ENCODE measurements at regions not wholly inside any gene's neighbourhood (a gene's known extent, or its start where the extent isn't known, plus 50 kb on each side); places are given as distances from the start of the nearest gene placed in this dataset.

DNA sequence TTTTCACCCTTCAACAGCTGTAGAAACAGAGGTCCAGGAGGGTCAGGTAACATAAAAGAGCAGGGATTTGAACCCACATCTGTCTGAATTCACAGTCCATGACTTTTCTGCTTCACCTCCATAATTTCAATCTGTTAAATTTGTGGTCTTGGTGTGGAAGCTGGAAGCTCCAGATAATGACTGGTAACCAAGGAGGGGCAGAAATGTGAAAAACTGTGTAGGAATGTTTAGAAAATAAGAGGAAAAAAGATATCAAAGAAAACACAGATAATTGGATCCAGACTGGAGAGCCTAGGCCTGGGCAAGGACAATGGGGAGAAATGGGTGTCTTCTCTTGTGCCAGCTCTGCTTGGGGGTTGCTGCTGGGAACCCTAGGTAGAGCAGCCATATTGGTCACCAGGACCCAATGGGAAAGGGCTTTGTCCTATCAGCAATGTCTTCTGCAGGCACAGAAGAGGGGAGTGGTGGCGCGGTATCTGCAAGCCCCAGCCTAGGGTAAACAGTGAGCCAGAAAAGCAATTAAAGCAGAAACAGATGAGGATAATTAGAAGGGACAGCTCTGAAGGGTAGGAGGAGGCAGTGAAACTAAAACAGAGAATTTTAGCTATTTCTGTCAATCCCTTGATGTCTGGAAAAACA is 54.3 kb upstream of the CCDC91 start:
- TF ChIP-seq POLR2A (IDR thresholded peaks at IDR 0.05; ENCODE audit: borderline replicate concordance, extremely low read depth, insufficient read depth, insufficient read length) (no peak), CBX3 (IDR thresholded peaks at IDR 0.05; ENCODE audit: low read depth) (no peak), FOSL1 (IDR thresholded peaks at IDR 0.05; ENCODE audit: low read depth) (no peak), ZNF274 (IDR thresholded peaks at IDR 0.05; ENCODE audit: low read depth, low read length) (no peak), SP1 (IDR thresholded peaks at IDR 0.05; ENCODE audit: low read depth) (no peak), RAD21 (IDR thresholded peaks at IDR 0.05; ENCODE audit: low read depth) (no peak), EGR1 (IDR thresholded peaks at IDR 0.05; ENCODE audit: low read depth) (no peak)
- TF ChIP-seq, protein P1, sequence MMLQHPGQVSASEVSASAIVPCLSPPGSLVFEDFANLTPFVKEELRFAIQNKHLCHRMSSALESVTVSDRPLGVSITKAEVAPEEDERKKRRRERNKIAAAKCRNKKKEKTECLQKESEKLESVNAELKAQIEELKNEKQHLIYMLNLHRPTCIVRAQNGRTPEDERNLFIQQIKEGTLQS (IDR thresholded peaks at IDR 0.05): no peak
- TF ChIP-seq, protein P2, sequence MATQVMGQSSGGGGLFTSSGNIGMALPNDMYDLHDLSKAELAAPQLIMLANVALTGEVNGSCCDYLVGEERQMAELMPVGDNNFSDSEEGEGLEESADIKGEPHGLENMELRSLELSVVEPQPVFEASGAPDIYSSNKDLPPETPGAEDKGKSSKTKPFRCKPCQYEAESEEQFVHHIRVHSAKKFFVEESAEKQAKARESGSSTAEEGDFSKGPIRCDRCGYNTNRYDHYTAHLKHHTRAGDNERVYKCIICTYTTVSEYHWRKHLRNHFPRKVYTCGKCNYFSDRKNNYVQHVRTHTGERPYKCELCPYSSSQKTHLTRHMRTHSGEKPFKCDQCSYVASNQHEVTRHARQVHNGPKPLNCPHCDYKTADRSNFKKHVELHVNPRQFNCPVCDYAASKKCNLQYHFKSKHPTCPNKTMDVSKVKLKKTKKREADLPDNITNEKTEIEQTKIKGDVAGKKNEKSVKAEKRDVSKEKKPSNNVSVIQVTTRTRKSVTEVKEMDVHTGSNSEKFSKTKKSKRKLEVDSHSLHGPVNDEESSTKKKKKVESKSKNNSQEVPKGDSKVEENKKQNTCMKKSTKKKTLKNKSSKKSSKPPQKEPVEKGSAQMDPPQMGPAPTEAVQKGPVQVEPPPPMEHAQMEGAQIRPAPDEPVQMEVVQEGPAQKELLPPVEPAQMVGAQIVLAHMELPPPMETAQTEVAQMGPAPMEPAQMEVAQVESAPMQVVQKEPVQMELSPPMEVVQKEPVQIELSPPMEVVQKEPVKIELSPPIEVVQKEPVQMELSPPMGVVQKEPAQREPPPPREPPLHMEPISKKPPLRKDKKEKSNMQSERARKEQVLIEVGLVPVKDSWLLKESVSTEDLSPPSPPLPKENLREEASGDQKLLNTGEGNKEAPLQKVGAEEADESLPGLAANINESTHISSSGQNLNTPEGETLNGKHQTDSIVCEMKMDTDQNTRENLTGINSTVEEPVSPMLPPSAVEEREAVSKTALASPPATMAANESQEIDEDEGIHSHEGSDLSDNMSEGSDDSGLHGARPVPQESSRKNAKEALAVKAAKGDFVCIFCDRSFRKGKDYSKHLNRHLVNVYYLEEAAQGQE (IDR thresholded peaks at IDR 0.05; ENCODE audit: low read depth): no peak
- TF ChIP-seq, protein P3, sequence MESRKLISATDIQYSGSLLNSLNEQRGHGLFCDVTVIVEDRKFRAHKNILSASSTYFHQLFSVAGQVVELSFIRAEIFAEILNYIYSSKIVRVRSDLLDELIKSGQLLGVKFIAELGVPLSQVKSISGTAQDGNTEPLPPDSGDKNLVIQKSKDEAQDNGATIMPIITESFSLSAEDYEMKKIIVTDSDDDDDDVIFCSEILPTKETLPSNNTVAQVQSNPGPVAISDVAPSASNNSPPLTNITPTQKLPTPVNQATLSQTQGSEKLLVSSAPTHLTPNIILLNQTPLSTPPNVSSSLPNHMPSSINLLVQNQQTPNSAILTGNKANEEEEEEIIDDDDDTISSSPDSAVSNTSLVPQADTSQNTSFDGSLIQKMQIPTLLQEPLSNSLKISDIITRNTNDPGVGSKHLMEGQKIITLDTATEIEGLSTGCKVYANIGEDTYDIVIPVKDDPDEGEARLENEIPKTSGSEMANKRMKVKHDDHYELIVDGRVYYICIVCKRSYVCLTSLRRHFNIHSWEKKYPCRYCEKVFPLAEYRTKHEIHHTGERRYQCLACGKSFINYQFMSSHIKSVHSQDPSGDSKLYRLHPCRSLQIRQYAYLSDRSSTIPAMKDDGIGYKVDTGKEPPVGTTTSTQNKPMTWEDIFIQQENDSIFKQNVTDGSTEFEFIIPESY (IDR thresholded peaks at IDR 0.05; ENCODE audit: extremely low read depth, insufficient replicate concordance, low read length): no peak
- TF ChIP-seq, protein P4, sequence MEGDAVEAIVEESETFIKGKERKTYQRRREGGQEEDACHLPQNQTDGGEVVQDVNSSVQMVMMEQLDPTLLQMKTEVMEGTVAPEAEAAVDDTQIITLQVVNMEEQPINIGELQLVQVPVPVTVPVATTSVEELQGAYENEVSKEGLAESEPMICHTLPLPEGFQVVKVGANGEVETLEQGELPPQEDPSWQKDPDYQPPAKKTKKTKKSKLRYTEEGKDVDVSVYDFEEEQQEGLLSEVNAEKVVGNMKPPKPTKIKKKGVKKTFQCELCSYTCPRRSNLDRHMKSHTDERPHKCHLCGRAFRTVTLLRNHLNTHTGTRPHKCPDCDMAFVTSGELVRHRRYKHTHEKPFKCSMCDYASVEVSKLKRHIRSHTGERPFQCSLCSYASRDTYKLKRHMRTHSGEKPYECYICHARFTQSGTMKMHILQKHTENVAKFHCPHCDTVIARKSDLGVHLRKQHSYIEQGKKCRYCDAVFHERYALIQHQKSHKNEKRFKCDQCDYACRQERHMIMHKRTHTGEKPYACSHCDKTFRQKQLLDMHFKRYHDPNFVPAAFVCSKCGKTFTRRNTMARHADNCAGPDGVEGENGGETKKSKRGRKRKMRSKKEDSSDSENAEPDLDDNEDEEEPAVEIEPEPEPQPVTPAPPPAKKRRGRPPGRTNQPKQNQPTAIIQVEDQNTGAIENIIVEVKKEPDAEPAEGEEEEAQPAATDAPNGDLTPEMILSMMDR (IDR thresholded peaks at IDR 0.05 in 2 of 3, conservative IDR thresholded peaks at IDR 0.05 in 1 of 3; ENCODE audit: borderline replicate concordance in 1 of 3, insufficient read depth in 1 of 3, low read depth in 2 of 3, low read length in 2 of 3): no peak
- POLR2A ChIA-PET: no interaction called here
- RAD21 ChIA-PET (ENCODE audit: low non-redundant PET in 1 of 2, low total read pairs in 2 of 2, uncharacterized antibody in 2 of 2, unreplicated experiment in 2 of 2): no interaction called here
- intact Hi-C loops (cut with micrococcal nuclease): no loop called here
- Histone ChIP-seq H3K9ac (ENCODE audit: low read length) (no peak overlapping the region), H3K27ac (ENCODE audit: low read depth, low read length) (no peak overlapping the region), H3K9me3 (ENCODE audit: control insufficient read depth in 1 of 2, insufficient read depth in 1 of 2, low read depth in 1 of 2, low read length in 2 of 2) (no peaks in the 10 kb centered on the region), H3K9me2 (ENCODE audit: insufficient read depth) (no peaks in the 10 kb centered on the region), H3K4me1 (ENCODE audit: control insufficient read depth in 1 of 2, insufficient read depth in 2 of 2, low read length in 2 of 2) (peaks cover 0 to 1% of the 10 kb centered on the region in 2 experiments; a peak in 2 of 4 replicates), H3K27me3 (ENCODE audit: insufficient read depth, low read length) (no peaks in the 10 kb centered on the region), H2AFZ (ENCODE audit: low read depth, low read length, poor library complexity, severe bottlenecking) (no peak overlapping the region), H3K4me2 (ENCODE audit: low read length) (no peak overlapping the region), H3K36me3 (ENCODE audit: control insufficient read depth in 1 of 2, insufficient read depth in 2 of 2, low read length in 2 of 2) (no peaks in the 10 kb centered on the region), H3K4me3 (replicated peaks in 1 of 2; ENCODE audit: low read depth in 1 of 2, low read length in 2 of 2) (no peak overlapping the region), H3K79me2 (ENCODE audit: insufficient read depth, low read length) (no peaks in the 10 kb centered on the region), H4K20me1 (ENCODE audit: insufficient read depth) (no peaks in the 10 kb centered on the region)
- DNase-seq (ENCODE audit: low read depth, low spot score) (no peak), ATAC-seq (no peak)
- CTCF ChIA-PET: no interaction called here
- no TSS peak for BruUV-seq (replicated peaks)

Data from HCT116 (cell line).